ENCODE measurements at regions not wholly inside any gene's neighbourhood (a gene's known extent, or its start where the extent isn't known, plus 50 kb on each side); places are given as distances from the start of the nearest gene placed in this dataset.
A peak's percentile ranks its signal among the peaks of the same experiment; 100 is the strongest.
"Not testable (repeated sequence)": the region's sequence is repeated elsewhere in the genome, so short reads cannot be mapped to it uniquely, and the experiment has no call there.

GRCh38 chr5:39654715-39655114 is 229.9 kb upstream of the DAB2 start:
- Mint-ChIP-seq H3K4me3 (no peak overlapping the region), H3K36me3 (ENCODE audit: insufficient read depth in 2 of 2) (no peaks in the 10 kb centered on the region), H3K4me1 (ENCODE audit: low read depth) (peaks cover 27% of the 10 kb centered on the region)

GRCh38 chr5:39652481-39652880 is 227.7 kb upstream of the DAB2 start:
- H3K27me3 Mint-ChIP-seq (ENCODE audit: low read depth), result peaks cover 31% of the 10 kb centered on the region
- DNase-seq; H3K27ac Mint-ChIP-seq; H3K36me3 Mint-ChIP-seq (ENCODE audit: insufficient read depth in 2 of 2); H3K4me1 Mint-ChIP-seq (ENCODE audit: low read depth); H3K9me3 Mint-ChIP-seq; ATAC-seq (replicated peaks in 1 of 2); H3K4me3 Mint-ChIP-seq: not testable (repeated sequence)

More at GRCh38 chr5:39654715-39655114, 229.9 kb upstream of the DAB2 start:
- DNase-seq (no peak), ATAC-seq (replicated peaks in 1 of 2) (no peak)
- Mint-ChIP-seq H3K27me3 (ENCODE audit: low read depth) (peaks cover 32% of the 10 kb centered on the region), H3K9me3 (no peaks in the 10 kb centered on the region), H3K27ac (no peak overlapping the region)

GRCh38 chr5:39652036-39652435 is 227.3 kb upstream of the DAB2 start:
- peaks cover 26% of the 10 kb centered on the region for H3K27me3 Mint-ChIP-seq (ENCODE audit: low read depth)
- no peak overlapping the region for H3K27ac Mint-ChIP-seq
- no peak for DNase-seq
- H3K36me3 Mint-ChIP-seq (ENCODE audit: insufficient read depth in 2 of 2), result no peaks in the 10 kb centered on the region
- no peak overlapping the region for H3K4me3 Mint-ChIP-seq
- ATAC-seq (replicated peaks in 1 of 2), result no peak
- peaks cover 5% of the 10 kb centered on the region for H3K4me1 Mint-ChIP-seq (ENCODE audit: low read depth)
- H3K9me3 Mint-ChIP-seq, result no peaks in the 10 kb centered on the region

GRCh38 chr5:39650008-39650762 is 225.4 kb upstream of the DAB2 start:
- ATAC-seq (replicated peaks in 1 of 2), result peak in 1 of 2 donors; percentile 48
- no peak for DNase-seq
- no peaks in the 10 kb centered on the region for H3K9me3 Mint-ChIP-seq
- H3K4me3 Mint-ChIP-seq, result no peak overlapping the region
- H3K36me3 Mint-ChIP-seq (ENCODE audit: insufficient read depth in 2 of 2), result no peaks in the 10 kb centered on the region
- H3K4me1 Mint-ChIP-seq (ENCODE audit: low read depth), result peaks cover 5% of the 10 kb centered on the region
- peaks cover 14% of the 10 kb centered on the region for H3K27me3 Mint-ChIP-seq (ENCODE audit: low read depth)
- H3K27ac Mint-ChIP-seq, result no peak overlapping the region

- Mint-ChIP-seq H3K27me3 (ENCODE audit: low read depth) (peaks cover 14% of the 10 kb centered on the region), H3K27ac (no peak overlapping the region), H3K36me3 (ENCODE audit: insufficient read depth in 2 of 2) (no peaks in the 10 kb centered on the region), H3K4me1 (ENCODE audit: low read depth) (peaks cover 5% of the 10 kb centered on the region), H3K4me3 (no peak overlapping the region), H3K9me3 (no peaks in the 10 kb centered on the region)
- peak in 1 of 2 donors; percentile 39 for ATAC-seq (replicated peaks in 1 of 2)
- DNase-seq, result no peak
Observed at GRCh38 chr5:39648848-39649227, 224.1 kb upstream of the DAB2 start.

GRCh38 chr5:39648085-39648847 is 223.5 kb upstream of the DAB2 start:
- H3K9me3 Mint-ChIP-seq, result no peaks in the 10 kb centered on the region
- no peak for DNase-seq
- no peak overlapping the region for H3K4me3 Mint-ChIP-seq
- H3K36me3 Mint-ChIP-seq (ENCODE audit: insufficient read depth in 2 of 2), result no peaks in the 10 kb centered on the region
- ATAC-seq (replicated peaks in 1 of 2), result no peak
- H3K4me1 Mint-ChIP-seq (ENCODE audit: low read depth), result peaks cover 5% of the 10 kb centered on the region
- H3K27me3 Mint-ChIP-seq (ENCODE audit: low read depth), result peaks cover 10% of the 10 kb centered on the region
- H3K27ac Mint-ChIP-seq, result no peak overlapping the region

- Mint-ChIP-seq H3K9me3 (no peaks in the 10 kb centered on the region), H3K27me3 (ENCODE audit: low read depth) (no peaks in the 10 kb centered on the region), H3K4me3 (no peak overlapping the region), H3K4me1 (ENCODE audit: low read depth) (no peaks in the 10 kb centered on the region), H3K36me3 (ENCODE audit: insufficient read depth in 2 of 2) (no peaks in the 10 kb centered on the region), H3K27ac (no peak overlapping the region)
- DNase-seq, result no peak
- ATAC-seq (replicated peaks in 1 of 2), result no peak
Observed at GRCh38 chr5:39640552-39640951, 215.8 kb upstream of the DAB2 start.

- Mint-ChIP-seq H3K36me3 (ENCODE audit: insufficient read depth in 2 of 2) (no peaks in the 10 kb centered on the region), H3K27ac (no peak overlapping the region), H3K4me3 (no peak overlapping the region), H3K4me1 (ENCODE audit: low read depth) (no peaks in the 10 kb centered on the region), H3K27me3 (ENCODE audit: low read depth) (no peaks in the 10 kb centered on the region), H3K9me3 (no peaks in the 10 kb centered on the region)
- DNase-seq (no peak), ATAC-seq (replicated peaks in 1 of 2) (no peak)
Observed at GRCh38 chr5:39639618-39640089, 214.9 kb upstream of the DAB2 start.

- no peak overlapping the region for H3K27ac Mint-ChIP-seq
- H3K4me1 Mint-ChIP-seq (ENCODE audit: low read depth), result no peaks in the 10 kb centered on the region
- H3K36me3 Mint-ChIP-seq (ENCODE audit: insufficient read depth in 2 of 2), result no peaks in the 10 kb centered on the region
- no peaks in the 10 kb centered on the region for H3K9me3 Mint-ChIP-seq
- ATAC-seq (replicated peaks in 1 of 2) (no peak), DNase-seq (no peak)
- H3K4me3 Mint-ChIP-seq, result no peak overlapping the region
- no peaks in the 10 kb centered on the region for H3K27me3 Mint-ChIP-seq (ENCODE audit: low read depth)
Observed at GRCh38 chr5:39638813-39639212, 214.0 kb upstream of the DAB2 start.

GRCh38 chr5:39633057-39633456 is 208.3 kb upstream of the DAB2 start:
- Mint-ChIP-seq H3K4me3 (no peak overlapping the region), H3K9me3 (no peaks in the 10 kb centered on the region), H3K4me1 (ENCODE audit: low read depth) (no peaks in the 10 kb centered on the region), H3K36me3 (ENCODE audit: insufficient read depth in 2 of 2) (no peaks in the 10 kb centered on the region), H3K27ac (no peak overlapping the region), H3K27me3 (ENCODE audit: low read depth) (no peaks in the 10 kb centered on the region)
- no peak for ATAC-seq (replicated peaks in 1 of 2)
- DNase-seq, result no peak

GRCh38 chr5:39631958-39632357 is 207.2 kb upstream of the DAB2 start:
- Mint-ChIP-seq H3K4me3 (no peak overlapping the region), H3K36me3 (ENCODE audit: insufficient read depth in 2 of 2) (no peaks in the 10 kb centered on the region), H3K27ac (no peak overlapping the region), H3K27me3 (ENCODE audit: low read depth) (no peaks in the 10 kb centered on the region), H3K4me1 (ENCODE audit: low read depth) (no peaks in the 10 kb centered on the region), H3K9me3 (no peaks in the 10 kb centered on the region)
- ATAC-seq (replicated peaks in 1 of 2) (no peak), DNase-seq (no peak)

- DNase-seq, result no peak
- Mint-ChIP-seq H3K36me3 (ENCODE audit: insufficient read depth in 2 of 2) (no peaks in the 10 kb centered on the region), H3K9me3 (no peaks in the 10 kb centered on the region), H3K27me3 (ENCODE audit: low read depth) (peaks cover 6% of the 10 kb centered on the region), H3K4me1 (ENCODE audit: low read depth) (no peaks in the 10 kb centered on the region), H3K27ac (no peak overlapping the region), H3K4me3 (no peak overlapping the region)
- no peak for ATAC-seq (replicated peaks in 1 of 2)
Observed at GRCh38 chr5:39629946-39630345, 205.2 kb upstream of the DAB2 start.

GRCh38 chr5:39628348-39628747 is 203.6 kb upstream of the DAB2 start:
- no peaks in the 10 kb centered on the region for H3K9me3 Mint-ChIP-seq
- no peaks in the 10 kb centered on the region for H3K4me1 Mint-ChIP-seq (ENCODE audit: low read depth)
- no peaks in the 10 kb centered on the region for H3K36me3 Mint-ChIP-seq (ENCODE audit: insufficient read depth in 2 of 2)
- no peak overlapping the region for H3K27ac Mint-ChIP-seq
- no peak overlapping the region for H3K4me3 Mint-ChIP-seq
- peaks cover 6% of the 10 kb centered on the region for H3K27me3 Mint-ChIP-seq (ENCODE audit: low read depth)
- no peak for ATAC-seq (replicated peaks in 1 of 2)
- DNase-seq, result no peak

All from activated T-cell treated with anti-CD3 and anti-CD28 coated beads, Interleukin-2, amount 50 U/mL, for 72 hours (primary cell).